OCI-LY1 (cell line): ENCODE measurements at regions not wholly inside any gene's neighbourhood (a gene's known extent, or its start where the extent isn't known, plus 50 kb on each side); places are given as distances from the start of the nearest gene placed in this dataset.

Source experiments
- H2AFZ ChIP-seq: fragments of 200-600 bp; sonication (generic), shearing (Covaris generic); 2 replicates; pipeline ENCODE4 v1.6.0; 2014; ENCODE audit warnings: antibody characterized with exemption, mild to moderate bottlenecking, low read length
- H3F3A ChIP-seq: fragments of 200-600 bp; sonication (generic), shearing (Covaris generic); 2 replicates; pipeline ENCODE4 v1.6.0; 2014; ENCODE audit warnings: mild to moderate bottlenecking, antibody characterized with exemption, low read length, moderate library complexity; ENCODE audit not compliant: insufficient read depth
- H3K27ac ChIP-seq: fragments of 200-600 bp; sonication (generic); 2 replicates; pipeline ENCODE4 v1.5.1; 2014; ENCODE audit warnings: low read length, mixed run types, mild to moderate bottlenecking, low read depth; ENCODE audit not compliant: poor library complexity, severe bottlenecking
- H3K27me3 ChIP-seq: fragments of 200-600 bp; sonication (generic); 2 replicates; pipeline ENCODE4 v1.6.0; 2014; ENCODE audit warnings: antibody characterized with exemption, mild to moderate bottlenecking, low read length, moderate library complexity; ENCODE audit not compliant: insufficient read depth
- H3K36me3 ChIP-seq: fragments of 200-600 bp; sonication (generic); 2 replicates; pipeline ENCODE4 v1.6.1; 2014; ENCODE audit warnings: mild to moderate bottlenecking, antibody characterized with exemption, low read length, moderate library complexity, mixed read lengths; ENCODE audit not compliant: insufficient read depth
- H3K4me1 ChIP-seq: fragments of 200-600 bp; sonication (generic); 2 replicates; pipeline ENCODE4 v1.5.1; 2014; ENCODE audit warnings: mild to moderate bottlenecking, low read length, moderate library complexity; ENCODE audit not compliant: insufficient read depth, severe bottlenecking
- H3K4me2 ChIP-seq: fragments of 200-600 bp; sonication (generic), shearing (Covaris generic); 2 replicates; pipeline ENCODE4 v1.6.1; 2014; ENCODE audit warnings: low read length
- H3K4me3 ChIP-seq: fragments of 200-600 bp; sonication (generic); 2 replicates; pipeline ENCODE4 v1.5.1; 2014; ENCODE audit warnings: low read length, low read depth, mild to moderate bottlenecking, mixed read lengths; ENCODE audit not compliant: poor library complexity, severe bottlenecking
- H3K79me2 ChIP-seq: fragments of 200-600 bp; shearing (Covaris generic); 2 replicates; pipeline ENCODE4 v1.6.1; 2016; ENCODE audit warnings: mixed run types, low read length, mixed read lengths; ENCODE audit not compliant: insufficient read depth
- H3K9ac ChIP-seq: fragments of 200-600 bp; sonication (generic), shearing (Covaris generic); 2 replicates; pipeline ENCODE4 v1.6.1; 2014; ENCODE audit warnings: mild to moderate bottlenecking, low read length, mixed read lengths
- H3K9me2 ChIP-seq: fragments of 200-600 bp; sonication (generic), shearing (Covaris generic); 2 replicates; pipeline ENCODE4 v1.6.1; 2014; ENCODE audit warnings: low read depth, mild to moderate bottlenecking, low read length, mixed read lengths
- H3K9me3 ChIP-seq: fragments of 200-600 bp; shearing (Covaris generic); 2 replicates; pipeline ENCODE4 v1.6.1; 2014; ENCODE audit warnings: low read length, mixed read lengths
- H4K20me1 ChIP-seq: fragments of 200-600 bp; sonication (generic), shearing (Covaris generic); 2 replicates; pipeline ENCODE4 v1.6.0; 2016; ENCODE audit warnings: mild to moderate bottlenecking, low read length; ENCODE audit not compliant: insufficient read depth
- EZH2 ChIP-seq: fragments of 200-600 bp; sonication (generic), shearing (Covaris generic); IDR thresholded peaks from 2 replicates; pipeline ENCODE4 v1.8.0; 2017; ENCODE audit warnings: borderline replicate concordance, mixed run types, mild to moderate bottlenecking, antibody characterized with exemption, low read length, moderate library complexity, mixed read lengths
- TF ChIP-seq, protein P1 (sequence below): fragments of 200-600 bp; sonication (generic), shearing (Covaris generic); IDR thresholded peaks from 2 replicates; pipeline ENCODE4 v1.5.1; 2017; ENCODE audit warnings: mild to moderate bottlenecking, antibody characterized with exemption, low read length, moderate library complexity, mixed read lengths

DNA sequence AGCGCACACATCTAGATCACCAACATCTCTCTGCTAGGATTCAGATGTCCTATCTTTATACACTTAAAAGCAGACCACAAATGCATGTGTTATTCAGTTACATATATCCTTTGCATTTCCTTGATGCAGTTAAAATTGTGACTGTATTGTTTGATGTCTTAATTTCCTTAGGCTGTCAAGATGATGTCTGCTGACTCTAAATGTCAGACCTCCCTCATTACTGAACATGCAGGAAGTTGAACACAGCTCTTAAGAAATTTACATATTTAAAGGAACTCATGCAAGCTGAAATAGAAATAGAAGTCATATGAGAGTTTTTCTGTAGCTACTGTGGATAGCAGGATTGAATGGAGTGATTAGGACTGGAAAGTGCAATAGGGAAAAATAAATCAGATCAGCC lies 336.5 kb upstream of the SEMA6A start:
- Histone ChIP-seq H3K9me3 (no peaks in the 10 kb centered on the region), H3K36me3 (no peaks in the 10 kb centered on the region), H3K4me2 (no peak overlapping the region), H3K27me3 (no peaks in the 10 kb centered on the region), H3F3A (no peaks in the 10 kb centered on the region), H3K9ac (no peak overlapping the region), H3K4me3 (no peak overlapping the region), H4K20me1 (no peaks in the 10 kb centered on the region), H3K4me1 (no peaks in the 10 kb centered on the region), H3K9me2 (no peaks in the 10 kb centered on the region), H2AFZ (no peak overlapping the region), H3K27ac (no peak overlapping the region), H3K79me2 (no peaks in the 10 kb centered on the region)
- TF ChIP-seq, protein P1, sequence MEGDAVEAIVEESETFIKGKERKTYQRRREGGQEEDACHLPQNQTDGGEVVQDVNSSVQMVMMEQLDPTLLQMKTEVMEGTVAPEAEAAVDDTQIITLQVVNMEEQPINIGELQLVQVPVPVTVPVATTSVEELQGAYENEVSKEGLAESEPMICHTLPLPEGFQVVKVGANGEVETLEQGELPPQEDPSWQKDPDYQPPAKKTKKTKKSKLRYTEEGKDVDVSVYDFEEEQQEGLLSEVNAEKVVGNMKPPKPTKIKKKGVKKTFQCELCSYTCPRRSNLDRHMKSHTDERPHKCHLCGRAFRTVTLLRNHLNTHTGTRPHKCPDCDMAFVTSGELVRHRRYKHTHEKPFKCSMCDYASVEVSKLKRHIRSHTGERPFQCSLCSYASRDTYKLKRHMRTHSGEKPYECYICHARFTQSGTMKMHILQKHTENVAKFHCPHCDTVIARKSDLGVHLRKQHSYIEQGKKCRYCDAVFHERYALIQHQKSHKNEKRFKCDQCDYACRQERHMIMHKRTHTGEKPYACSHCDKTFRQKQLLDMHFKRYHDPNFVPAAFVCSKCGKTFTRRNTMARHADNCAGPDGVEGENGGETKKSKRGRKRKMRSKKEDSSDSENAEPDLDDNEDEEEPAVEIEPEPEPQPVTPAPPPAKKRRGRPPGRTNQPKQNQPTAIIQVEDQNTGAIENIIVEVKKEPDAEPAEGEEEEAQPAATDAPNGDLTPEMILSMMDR, result no peak
- no peak for TF ChIP-seq EZH2

DNA sequence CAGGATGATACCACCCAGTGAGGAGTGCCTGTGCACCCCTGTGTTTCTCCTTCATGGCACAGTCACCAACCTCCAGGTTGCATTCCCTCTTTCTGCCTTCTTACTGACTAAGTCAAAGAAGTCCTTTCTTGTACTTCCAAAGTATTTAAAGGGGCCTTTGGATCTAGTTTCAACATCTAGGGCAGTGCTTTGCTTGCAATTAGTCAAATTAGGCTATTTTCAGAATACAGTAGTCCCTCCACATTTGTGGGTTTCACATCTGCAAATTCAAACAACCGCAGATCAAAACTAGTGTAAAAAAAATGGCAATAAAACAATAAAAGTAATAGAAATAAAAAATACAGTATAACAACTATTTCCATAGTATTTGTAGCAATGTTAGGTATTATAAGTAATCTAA lies 333.9 kb upstream of the SEMA6A start:
- Histone ChIP-seq H3K79me2 (no peaks in the 10 kb centered on the region), H3K4me1 (no peaks in the 10 kb centered on the region), H3K9me3 (no peaks in the 10 kb centered on the region), H3K4me2 (no peak overlapping the region), H3K27me3 (no peaks in the 10 kb centered on the region), H4K20me1 (no peaks in the 10 kb centered on the region), H3K9ac (no peak overlapping the region), H2AFZ (no peak overlapping the region), H3K27ac (no peak overlapping the region), H3K36me3 (no peaks in the 10 kb centered on the region), H3F3A (no peaks in the 10 kb centered on the region), H3K9me2 (no peaks in the 10 kb centered on the region), H3K4me3 (no peak overlapping the region)
- TF ChIP-seq, protein P1, result no peak
- no peak for TF ChIP-seq EZH2

DNA sequence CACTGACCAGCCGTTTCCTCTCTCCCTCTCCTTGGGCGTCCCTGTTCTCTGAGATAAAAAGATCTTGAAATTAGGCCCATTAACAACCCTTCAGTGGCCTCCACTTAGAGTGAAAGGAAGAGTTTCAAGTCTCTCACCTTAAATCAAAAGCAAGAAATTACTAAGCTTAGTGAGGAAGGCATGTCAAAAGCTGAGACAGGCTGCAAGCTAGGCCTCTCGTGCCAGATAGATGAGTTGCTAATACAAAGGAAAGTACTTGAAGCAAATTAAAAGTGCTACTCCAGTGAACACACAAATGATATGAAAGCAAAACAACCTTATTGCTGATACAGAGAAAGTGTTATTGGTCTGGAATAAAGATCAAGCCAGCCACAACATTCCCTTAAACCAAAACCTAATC lies 331.3 kb upstream of the SEMA6A start:
- Histone ChIP-seq H3K9ac (no peak overlapping the region), H3K27ac (no peak overlapping the region), H3K4me1 (no peaks in the 10 kb centered on the region), H3K79me2 (no peaks in the 10 kb centered on the region), H4K20me1 (no peaks in the 10 kb centered on the region), H3K9me2 (no peaks in the 10 kb centered on the region), H3K36me3 (no peaks in the 10 kb centered on the region), H3K9me3 (no peaks in the 10 kb centered on the region), H3K4me2 (no peak overlapping the region), H3K4me3 (no peak overlapping the region), H3K27me3 (no peaks in the 10 kb centered on the region), H3F3A (no peaks in the 10 kb centered on the region), H2AFZ (no peak overlapping the region)
- TF ChIP-seq EZH2, result no peak
- TF ChIP-seq, protein P1, result no peak
